ENCODE measurements at regions not wholly inside any gene's neighbourhood (a gene's known extent, or its start where the extent isn't known, plus 50 kb on each side); places are given as distances from the start of the nearest gene placed in this dataset.

DNA sequence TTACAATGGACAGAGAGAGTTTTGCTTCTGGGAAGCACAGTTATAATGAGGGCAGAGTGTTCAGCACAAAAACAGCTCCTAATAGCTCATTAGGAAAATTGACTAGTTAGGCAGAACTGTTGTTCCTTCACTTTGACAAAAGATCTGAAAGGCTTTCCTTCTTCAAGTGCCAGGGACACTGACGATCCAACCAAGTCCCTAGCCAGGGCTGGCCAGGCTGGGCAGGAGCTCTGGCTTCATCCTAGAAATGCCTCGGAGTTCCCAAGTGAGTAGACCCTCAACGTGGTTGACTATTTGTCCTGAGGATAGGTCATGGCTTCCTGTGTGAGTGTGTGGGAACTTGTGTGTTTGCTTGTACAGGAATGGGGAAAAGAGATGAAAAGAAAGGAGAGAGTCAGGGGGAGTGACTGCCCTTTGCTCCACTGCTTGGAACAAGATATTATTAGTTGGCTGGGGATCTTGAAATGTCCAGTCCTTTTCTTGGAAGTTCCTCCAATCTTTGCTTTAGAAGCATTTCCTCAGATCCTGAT, 617.9 kb downstream of the NTRK3 start:
- H3K4me3 ChIP-seq (ENCODE audit: low read depth, low read length), result no peak overlapping the region
- in situ Hi-C loops (cut with HindIII; ENCODE audit: low sequenced_read_pairs), result no loop called here
- TF ChIP-seq, protein P1, sequence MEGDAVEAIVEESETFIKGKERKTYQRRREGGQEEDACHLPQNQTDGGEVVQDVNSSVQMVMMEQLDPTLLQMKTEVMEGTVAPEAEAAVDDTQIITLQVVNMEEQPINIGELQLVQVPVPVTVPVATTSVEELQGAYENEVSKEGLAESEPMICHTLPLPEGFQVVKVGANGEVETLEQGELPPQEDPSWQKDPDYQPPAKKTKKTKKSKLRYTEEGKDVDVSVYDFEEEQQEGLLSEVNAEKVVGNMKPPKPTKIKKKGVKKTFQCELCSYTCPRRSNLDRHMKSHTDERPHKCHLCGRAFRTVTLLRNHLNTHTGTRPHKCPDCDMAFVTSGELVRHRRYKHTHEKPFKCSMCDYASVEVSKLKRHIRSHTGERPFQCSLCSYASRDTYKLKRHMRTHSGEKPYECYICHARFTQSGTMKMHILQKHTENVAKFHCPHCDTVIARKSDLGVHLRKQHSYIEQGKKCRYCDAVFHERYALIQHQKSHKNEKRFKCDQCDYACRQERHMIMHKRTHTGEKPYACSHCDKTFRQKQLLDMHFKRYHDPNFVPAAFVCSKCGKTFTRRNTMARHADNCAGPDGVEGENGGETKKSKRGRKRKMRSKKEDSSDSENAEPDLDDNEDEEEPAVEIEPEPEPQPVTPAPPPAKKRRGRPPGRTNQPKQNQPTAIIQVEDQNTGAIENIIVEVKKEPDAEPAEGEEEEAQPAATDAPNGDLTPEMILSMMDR (IDR thresholded peaks at IDR 0.05; ENCODE audit: low read depth, low read length, missing control alignments), result no peak
- DNase-seq (ENCODE audit: low read depth), result no peak

DNA sequence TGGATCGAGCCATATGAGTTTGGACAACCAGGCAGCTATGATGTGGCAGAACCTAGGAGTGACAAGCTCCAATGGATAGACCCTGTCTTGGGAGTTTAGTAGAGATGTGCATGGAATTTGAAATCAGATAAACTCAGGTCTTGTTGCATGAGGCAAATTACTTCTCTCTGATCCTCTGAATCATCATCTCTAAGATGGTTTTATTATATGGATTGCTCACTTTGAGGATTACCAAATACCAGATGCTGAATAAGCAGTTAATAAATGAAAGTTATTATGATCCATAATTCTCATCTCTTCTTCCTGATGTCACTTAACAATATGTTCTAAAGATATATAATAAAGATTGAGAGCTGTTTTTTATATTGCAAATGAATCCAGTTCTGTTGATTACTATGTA, 622.2 kb downstream of the NTRK3 start:
- in situ Hi-C loops (cut with HindIII; ENCODE audit: low sequenced_read_pairs), result no loop called here
- TF ChIP-seq, protein P1 (IDR thresholded peaks at IDR 0.05; ENCODE audit: low read depth, low read length, missing control alignments), result no peak
- DNase-seq (ENCODE audit: low read depth), result no peak
- H3K4me3 ChIP-seq (ENCODE audit: low read depth, low read length), result no peak overlapping the region

DNA sequence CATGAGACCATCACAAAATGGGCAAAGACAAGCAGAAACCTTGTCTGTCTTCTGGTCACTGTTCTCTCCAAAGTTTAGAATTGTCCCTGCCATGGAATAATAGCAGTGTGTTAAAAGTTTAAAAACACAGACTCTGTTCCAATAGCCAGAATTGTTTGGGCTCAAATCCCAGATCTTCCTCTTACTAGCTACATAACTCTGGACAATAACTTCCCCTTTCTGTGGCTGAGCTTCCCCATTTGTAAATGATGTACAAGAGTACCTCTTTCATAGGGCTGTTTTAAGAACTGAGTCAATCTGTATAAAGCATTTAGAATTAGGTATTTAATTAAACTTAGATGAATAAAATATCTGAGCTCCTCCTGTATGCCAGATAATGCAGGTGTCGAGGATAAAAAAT, 623.0 kb downstream of the NTRK3 start:
- H3K4me3 ChIP-seq (ENCODE audit: low read depth, low read length), result no peak overlapping the region
- TF ChIP-seq, protein P1 (IDR thresholded peaks at IDR 0.05; ENCODE audit: low read depth, low read length, missing control alignments), result no peak
- no peak for DNase-seq (ENCODE audit: low read depth)
- in situ Hi-C loops (cut with HindIII; ENCODE audit: low sequenced_read_pairs), result no loop called here

DNA sequence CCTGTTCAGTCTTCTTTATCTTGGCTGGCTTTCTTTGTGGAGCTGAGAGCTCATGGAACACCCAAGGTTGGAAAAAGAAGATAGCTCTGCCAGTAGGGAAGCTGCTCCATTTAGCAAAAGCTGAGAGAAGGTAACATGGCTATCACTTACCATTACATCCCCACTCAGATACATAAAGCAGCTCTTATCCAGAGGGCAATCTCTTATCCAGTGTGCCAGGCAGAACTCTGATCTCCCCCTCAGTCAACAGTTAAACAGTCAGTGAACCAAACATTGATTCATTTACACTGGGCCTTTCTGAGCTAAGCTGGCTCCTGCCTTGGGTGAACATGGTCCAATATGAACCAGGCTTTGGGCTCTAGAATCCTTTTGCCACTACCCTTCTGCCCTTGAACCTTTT, 624.2 kb downstream of the NTRK3 start:
- in situ Hi-C loops (cut with HindIII; ENCODE audit: low sequenced_read_pairs), result no loop called here
- no peak overlapping the region for H3K4me3 ChIP-seq (ENCODE audit: low read depth, low read length)
- no peak for DNase-seq (ENCODE audit: low read depth)
- TF ChIP-seq, protein P1 (IDR thresholded peaks at IDR 0.05; ENCODE audit: low read depth, low read length, missing control alignments), result no peak

DNA sequence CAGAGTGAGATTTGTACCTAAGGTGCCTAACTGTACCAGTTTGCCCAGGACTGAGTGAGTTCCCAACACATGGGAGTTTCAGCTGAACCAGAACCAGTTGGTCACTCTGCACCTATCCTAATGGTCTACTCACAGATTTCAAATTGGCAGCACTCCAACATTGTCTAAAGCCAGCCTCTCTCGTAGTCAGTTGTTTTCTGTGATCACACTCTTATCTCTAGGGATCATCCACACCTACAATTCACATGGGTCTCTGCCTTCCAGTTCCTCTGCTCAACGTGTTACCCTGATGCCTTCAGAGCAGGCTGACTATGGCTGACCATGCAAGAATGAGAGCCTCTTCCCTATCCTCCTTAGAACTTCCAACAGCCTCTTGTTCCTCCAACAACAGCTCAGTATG, 624.8 kb downstream of the NTRK3 start:
- TF ChIP-seq, protein P1 (IDR thresholded peaks at IDR 0.05; ENCODE audit: low read depth, low read length, missing control alignments), result no peak
- no peak for DNase-seq (ENCODE audit: low read depth)
- in situ Hi-C loops (cut with HindIII; ENCODE audit: low sequenced_read_pairs), result no loop called here
- H3K4me3 ChIP-seq (ENCODE audit: low read depth, low read length), result no peak overlapping the region

DNA sequence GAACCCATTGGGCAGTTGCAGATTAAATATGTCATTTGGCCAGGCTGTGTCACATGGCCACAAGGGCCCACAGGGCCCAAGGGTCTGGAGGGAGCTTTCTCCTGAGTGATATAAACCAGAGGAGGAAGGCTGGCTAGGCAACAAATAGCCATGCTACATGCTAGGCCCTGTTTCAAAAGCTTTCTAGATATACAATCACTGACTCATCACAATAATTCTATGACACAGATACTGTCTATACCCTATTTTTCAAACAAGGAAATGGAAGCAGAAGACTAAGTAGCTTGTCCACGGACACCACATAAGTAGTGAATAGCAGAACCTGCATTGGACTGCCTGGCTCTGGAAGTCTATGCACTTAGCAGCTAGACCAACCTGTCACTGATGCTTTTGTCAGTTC, 625.4 kb downstream of the NTRK3 start:
- no peak overlapping the region for H3K4me3 ChIP-seq (ENCODE audit: low read depth, low read length)
- DNase-seq (ENCODE audit: low read depth), result no peak
- in situ Hi-C loops (cut with HindIII; ENCODE audit: low sequenced_read_pairs), result no loop called here

More for the DNA sequence above, 625.4 kb downstream of the NTRK3 start:
- TF ChIP-seq, protein P1 (IDR thresholded peaks at IDR 0.05; ENCODE audit: low read depth, low read length, missing control alignments), result no peak

All from astrocyte of the cerebellum (primary cell).